ENCODE measurements at regions not wholly inside any gene's neighbourhood (a gene's known extent, or its start where the extent isn't known, plus 50 kb on each side); places are given as distances from the start of the nearest gene placed in this dataset.

DNA sequence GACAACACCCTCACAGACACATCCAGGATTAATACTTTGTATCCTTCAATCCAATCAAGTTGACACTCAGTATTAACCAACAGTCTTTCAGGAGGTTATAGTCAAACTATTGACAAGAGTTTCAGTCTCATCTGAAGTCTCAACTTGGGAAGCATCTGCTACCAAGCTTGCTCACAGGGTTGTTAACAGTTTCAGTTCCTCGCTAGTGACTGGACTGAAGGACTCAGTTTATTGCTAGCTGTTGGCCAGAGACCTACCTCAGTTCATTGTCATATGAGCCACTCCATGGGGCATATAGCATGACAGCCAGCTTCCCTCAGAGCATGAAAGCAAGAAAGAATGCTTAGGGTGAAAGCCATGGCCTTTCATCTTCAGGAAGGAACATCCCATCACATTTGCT, 228.6 kb downstream of the EPHA4 start:
- TF ChIP-seq CTCF (IDR thresholded peaks at IDR 0.05; ENCODE audit: low read depth, low read length, missing control alignments): no peak
- Histone ChIP-seq H3K36me3 (replicated peaks) (no peaks in the 10 kb centered on the region), H3K4me3 (ENCODE audit: low read depth, low read length) (no peak overlapping the region), H3K27ac (no peak overlapping the region), H3K27me3 (replicated peaks) (no peaks in the 10 kb centered on the region)
- no peak for DNase-seq
- in situ Hi-C loops (cut with HindIII; ENCODE audit: low pct_ligation_motif_present, low sequenced_read_pairs): no loop called here

GRCh38 chr2:221345516-221345915, 226.6 kb downstream of the EPHA4 start:
- no peak overlapping the region for H3K4me3 ChIP-seq (ENCODE audit: low read depth, low read length)
- H3K27ac ChIP-seq: no peak overlapping the region
- no peaks in the 10 kb centered on the region for H3K36me3 ChIP-seq (replicated peaks)
- DNase-seq: no peak
- no peaks in the 10 kb centered on the region for H3K27me3 ChIP-seq (replicated peaks)
- no peak for TF ChIP-seq CTCF (IDR thresholded peaks at IDR 0.05; ENCODE audit: low read depth, low read length, missing control alignments)
- in situ Hi-C loops (cut with HindIII; ENCODE audit: low pct_ligation_motif_present, low sequenced_read_pairs): no loop called here

DNA sequence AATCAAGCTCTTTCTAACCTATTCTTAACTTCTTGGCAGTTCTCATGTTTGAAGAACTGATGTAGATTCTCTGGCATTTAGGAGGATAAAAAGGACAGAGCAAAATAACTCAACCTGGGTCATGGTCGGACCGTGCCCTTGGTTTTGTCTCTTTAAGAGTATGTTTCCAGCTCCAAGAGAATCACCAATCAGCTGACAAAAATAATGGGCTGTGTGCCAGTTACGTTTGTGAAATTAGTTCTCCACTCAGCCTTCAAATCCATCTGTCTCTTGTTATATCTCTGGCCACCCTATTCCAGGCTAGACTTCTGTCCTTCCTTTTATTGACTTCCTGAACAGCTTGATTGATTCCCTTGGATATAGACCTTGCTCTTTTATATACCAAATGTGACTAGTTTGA, 225.7 kb downstream of the EPHA4 start:
- Histone ChIP-seq H3K4me3 (ENCODE audit: low read depth, low read length) (no peak overlapping the region), H3K27ac (no peak overlapping the region), H3K27me3 (replicated peaks) (no peaks in the 10 kb centered on the region), H3K36me3 (replicated peaks) (no peaks in the 10 kb centered on the region)
- in situ Hi-C loops (cut with HindIII; ENCODE audit: low pct_ligation_motif_present, low sequenced_read_pairs): no loop called here
- no peak for DNase-seq
- no peak for TF ChIP-seq CTCF (IDR thresholded peaks at IDR 0.05; ENCODE audit: low read depth, low read length, missing control alignments)

DNA sequence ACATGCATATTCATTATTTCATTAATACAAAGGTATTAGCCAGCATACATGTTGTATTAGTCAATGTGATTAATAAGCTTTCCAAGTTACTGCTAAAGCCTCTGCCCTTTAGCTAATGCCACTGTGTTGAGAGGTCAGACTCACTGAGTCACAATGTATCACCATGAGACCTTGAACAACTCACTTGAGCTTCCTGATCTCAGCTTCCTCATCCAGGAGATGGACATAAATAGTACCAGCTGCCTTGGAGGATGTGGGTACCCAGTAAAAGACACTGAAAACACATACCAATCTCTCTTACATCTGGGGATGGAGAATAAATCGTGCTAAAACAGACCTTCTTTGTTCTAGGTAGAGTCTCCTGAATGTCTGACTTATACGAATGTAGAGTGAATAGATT, 224.6 kb downstream of the EPHA4 start:
- no peak for TF ChIP-seq CTCF (IDR thresholded peaks at IDR 0.05; ENCODE audit: low read depth, low read length, missing control alignments)

GRCh38 chr2:221350616-221351015, 221.5 kb downstream of the EPHA4 start:
- no peak overlapping the region for H3K4me3 ChIP-seq (ENCODE audit: low read depth, low read length)
- DNase-seq: no peak
- no peaks in the 10 kb centered on the region for H3K27me3 ChIP-seq (replicated peaks)
- in situ Hi-C loops (cut with HindIII; ENCODE audit: low pct_ligation_motif_present, low sequenced_read_pairs): no loop called here
- no peaks in the 10 kb centered on the region for H3K36me3 ChIP-seq (replicated peaks)
- no peak for TF ChIP-seq CTCF (IDR thresholded peaks at IDR 0.05; ENCODE audit: low read depth, low read length, missing control alignments)
- H3K27ac ChIP-seq: no peak overlapping the region

More for the DNA sequence above, 224.6 kb downstream of the EPHA4 start:
- no peaks in the 10 kb centered on the region for H3K36me3 ChIP-seq (replicated peaks)
- no peak overlapping the region for H3K4me3 ChIP-seq (ENCODE audit: low read depth, low read length)
- in situ Hi-C loops (cut with HindIII; ENCODE audit: low pct_ligation_motif_present, low sequenced_read_pairs): no loop called here
- H3K27ac ChIP-seq: no peak overlapping the region
- no peaks in the 10 kb centered on the region for H3K27me3 ChIP-seq (replicated peaks)
- DNase-seq: peak; percentile 2

GRCh38 chr2:221353201-221353600, 218.9 kb downstream of the EPHA4 start:
- no peak for TF ChIP-seq CTCF (IDR thresholded peaks at IDR 0.05; ENCODE audit: low read depth, low read length, missing control alignments)
- no peak overlapping the region for H3K27ac ChIP-seq
- no peaks in the 10 kb centered on the region for H3K27me3 ChIP-seq (replicated peaks)
- DNase-seq: no peak
- in situ Hi-C loops (cut with HindIII; ENCODE audit: low pct_ligation_motif_present, low sequenced_read_pairs): no loop called here
- H3K36me3 ChIP-seq (replicated peaks): no peaks in the 10 kb centered on the region
- no peak overlapping the region for H3K4me3 ChIP-seq (ENCODE audit: low read depth, low read length)
